ENCODE measurements at regions not wholly inside any gene's neighbourhood (a gene's known extent, or its start where the extent isn't known, plus 50 kb on each side); places are given as distances from the start of the nearest gene placed in this dataset.

- H3K4me3 Mint-ChIP-seq (ENCODE audit: unreplicated experiment), result no peak overlapping the region
- H3K36me3 Mint-ChIP-seq (ENCODE audit: unreplicated experiment), result no peaks in the 10 kb centered on the region
- no peak overlapping the region for H3K27ac Mint-ChIP-seq (ENCODE audit: unreplicated experiment)
- no peaks in the 10 kb centered on the region for H3K27me3 Mint-ChIP-seq (ENCODE audit: unreplicated experiment)
- no peak for TF ChIP-seq CTCF (IDR thresholded peaks at IDR 0.05)
- H3K9me3 Mint-ChIP-seq (ENCODE audit: unreplicated experiment), result no peaks in the 10 kb centered on the region
- DNase-seq (ENCODE audit: extremely low spot score, unreplicated experiment), result no peak
- H3K4me1 Mint-ChIP-seq (ENCODE audit: unreplicated experiment), result no peaks in the 10 kb centered on the region
These were observed 189.2 kb downstream of the SHANK2 start for GRCh38 chr11:71063129-71063528.

GRCh38 chr11:71062199-71062598 lies 190.2 kb downstream of the SHANK2 start:
- DNase-seq (ENCODE audit: extremely low spot score, unreplicated experiment), result no peak
- H3K36me3 Mint-ChIP-seq (ENCODE audit: unreplicated experiment), result no peaks in the 10 kb centered on the region

GRCh38 chr11:71060391-71060791 lies 192.0 kb downstream of the SHANK2 start:
- Mint-ChIP-seq H3K27me3 (ENCODE audit: unreplicated experiment) (no peaks in the 10 kb centered on the region), H3K9me3 (ENCODE audit: unreplicated experiment) (no peaks in the 10 kb centered on the region), H3K4me3 (ENCODE audit: unreplicated experiment) (no peak overlapping the region), H3K36me3 (ENCODE audit: unreplicated experiment) (no peaks in the 10 kb centered on the region), H3K27ac (ENCODE audit: unreplicated experiment) (no peak overlapping the region), H3K4me1 (ENCODE audit: unreplicated experiment) (no peaks in the 10 kb centered on the region)
- no peak for TF ChIP-seq CTCF (IDR thresholded peaks at IDR 0.05)
- DNase-seq (ENCODE audit: extremely low spot score, unreplicated experiment), result no peak

More at GRCh38 chr11:71062199-71062598, 190.2 kb downstream of the SHANK2 start:
- Mint-ChIP-seq H3K4me1 (ENCODE audit: unreplicated experiment) (no peaks in the 10 kb centered on the region), H3K27me3 (ENCODE audit: unreplicated experiment) (no peaks in the 10 kb centered on the region), H3K4me3 (ENCODE audit: unreplicated experiment) (no peak overlapping the region), H3K27ac (ENCODE audit: unreplicated experiment) (no peak overlapping the region), H3K9me3 (ENCODE audit: unreplicated experiment) (no peaks in the 10 kb centered on the region)
- no peak for TF ChIP-seq CTCF (IDR thresholded peaks at IDR 0.05)

- Mint-ChIP-seq H3K4me3 (ENCODE audit: unreplicated experiment) (no peak overlapping the region), H3K27ac (ENCODE audit: unreplicated experiment) (no peak overlapping the region), H3K4me1 (ENCODE audit: unreplicated experiment) (no peaks in the 10 kb centered on the region), H3K27me3 (ENCODE audit: unreplicated experiment) (no peaks in the 10 kb centered on the region), H3K36me3 (ENCODE audit: unreplicated experiment) (no peaks in the 10 kb centered on the region), H3K9me3 (ENCODE audit: unreplicated experiment) (no peaks in the 10 kb centered on the region)
- no peak for DNase-seq (ENCODE audit: extremely low spot score, unreplicated experiment)
- TF ChIP-seq CTCF (IDR thresholded peaks at IDR 0.05), result no peak
These were observed 192.7 kb downstream of the SHANK2 start for GRCh38 chr11:71059662-71060061.

- Mint-ChIP-seq H3K4me1 (ENCODE audit: unreplicated experiment) (no peaks in the 10 kb centered on the region), H3K27me3 (ENCODE audit: unreplicated experiment) (no peaks in the 10 kb centered on the region), H3K9me3 (ENCODE audit: unreplicated experiment) (no peaks in the 10 kb centered on the region), H3K27ac (ENCODE audit: unreplicated experiment) (no peak overlapping the region), H3K4me3 (ENCODE audit: unreplicated experiment) (no peak overlapping the region), H3K36me3 (ENCODE audit: unreplicated experiment) (no peaks in the 10 kb centered on the region)
- no peak for TF ChIP-seq CTCF (IDR thresholded peaks at IDR 0.05)
- no peak for DNase-seq (ENCODE audit: extremely low spot score, unreplicated experiment)
These were observed 196.5 kb downstream of the SHANK2 start for GRCh38 chr11:71055925-71056324.

Measured in osteocyte (in vitro differentiated cells).